Osteoblast (primary cell): ENCODE measurements at regions not wholly inside any gene's neighbourhood (a gene's known extent, or its start where the extent isn't known, plus 50 kb on each side); places are given as distances from the start of the nearest gene placed in this dataset.

Source experiments
- DNase-seq: peaks from one replicate; pipeline ENCODE4 v3.0.0; 2011; ENCODE audit warnings: low spot score, mixed read lengths; ENCODE audit not compliant: insufficient read length; ENCODE audit errors: missing footprints
- H2AFZ ChIP-seq: 2 replicates; pipeline ENCODE4 v1.6.0; 2011; ENCODE audit warnings: mild to moderate bottlenecking, low read length
- H3K27ac ChIP-seq: 2 replicates; pipeline ENCODE4 v1.5.1; 2011; ENCODE audit warnings: mild to moderate bottlenecking, low read depth, low read length, moderate library complexity
- H3K27me3 ChIP-seq: 2 replicates; pipeline ENCODE4 v1.6.0; 2012; ENCODE audit warnings: mild to moderate bottlenecking, control low read depth, inconsistent platforms, low read length, moderate library complexity; ENCODE audit not compliant: insufficient read depth
- H3K36me3 ChIP-seq: 2 replicates; pipeline ENCODE4 v1.5.1; 2011; ENCODE audit warnings: mild to moderate bottlenecking, low read length, control low read depth, moderate library complexity; ENCODE audit not compliant: insufficient read depth
- H3K4me1 ChIP-seq: 2 replicates; pipeline ENCODE4 v1.5.1; 2011; ENCODE audit warnings: mild to moderate bottlenecking, low read length, control low read depth, moderate library complexity; ENCODE audit not compliant: insufficient read depth
- H3K4me2 ChIP-seq: 2 replicates; pipeline ENCODE4 v1.6.0; 2011; ENCODE audit warnings: mild to moderate bottlenecking, low read length; ENCODE audit not compliant: insufficient read depth
- H3K4me3 ChIP-seq: fragments of 200-600 bp; sonication (generic); 3 replicates; pipeline ENCODE4 v1.5.1; 2012; ENCODE audit warnings: mild to moderate bottlenecking, low read length, inconsistent platforms; ENCODE audit not compliant: insufficient read depth
- H3K79me2 ChIP-seq: 2 replicates; pipeline ENCODE4 v1.6.0; 2012; ENCODE audit warnings: mild to moderate bottlenecking, low read length, control low read depth, inconsistent platforms; ENCODE audit not compliant: insufficient read depth
- H3K9me3 ChIP-seq: 2 replicates; pipeline ENCODE4 v1.5.1; 2011; ENCODE audit warnings: low read depth, low read length, control low read depth
- H4K20me1 ChIP-seq: 2 replicates; pipeline ENCODE4 v1.6.0; 2012; ENCODE audit warnings: mild to moderate bottlenecking, low read length, control low read depth; ENCODE audit not compliant: insufficient read depth
- CTCF ChIP-seq: IDR thresholded peaks from 2 replicates; pipeline ENCODE4 v1.5.1; 2011; ENCODE audit warnings: mild to moderate bottlenecking, low read depth, low read length, moderate library complexity; ENCODE audit errors: extremely low read depth

- H3K36me3 ChIP-seq = no peaks in the 10 kb centered on the region
- no peak overlapping the region for H3K27ac ChIP-seq
- H3K4me2 ChIP-seq = no peak overlapping the region
- peaks cover 2% of the 10 kb centered on the region for H3K9me3 ChIP-seq
- no peaks in the 10 kb centered on the region for H3K27me3 ChIP-seq
- H3K79me2 ChIP-seq = no peaks in the 10 kb centered on the region
- H3K4me3 ChIP-seq = no peak overlapping the region
- H3K4me1 ChIP-seq = no peaks in the 10 kb centered on the region
- H4K20me1 ChIP-seq = no peaks in the 10 kb centered on the region
- H2AFZ ChIP-seq = no peak overlapping the region
- no peak for TF ChIP-seq CTCF
- no peak for DNase-seq
Measured at GRCh38 chr11:80424012-80424695, 983.3 kb upstream of the TENM4 start.

GRCh38 chr11:80420374-80420773, 979.5 kb upstream of the TENM4 start:
- H3K9me3 ChIP-seq = peaks cover 2% of the 10 kb centered on the region
- H3K4me1 ChIP-seq = no peaks in the 10 kb centered on the region
- no peak overlapping the region for H2AFZ ChIP-seq
- H3K4me2 ChIP-seq = no peak overlapping the region
- no peaks in the 10 kb centered on the region for H4K20me1 ChIP-seq
- no peaks in the 10 kb centered on the region for H3K27me3 ChIP-seq
- H3K79me2 ChIP-seq = no peaks in the 10 kb centered on the region
- DNase-seq = no peak
- no peak overlapping the region for H3K27ac ChIP-seq
- H3K4me3 ChIP-seq = no peak overlapping the region
- TF ChIP-seq CTCF = no peak
- no peaks in the 10 kb centered on the region for H3K36me3 ChIP-seq

GRCh38 chr11:80417681-80418080, 976.9 kb upstream of the TENM4 start:
- H3K4me1 ChIP-seq = no peaks in the 10 kb centered on the region
- no peaks in the 10 kb centered on the region for H3K27me3 ChIP-seq
- no peak overlapping the region for H2AFZ ChIP-seq
- H3K79me2 ChIP-seq = no peaks in the 10 kb centered on the region
- H3K27ac ChIP-seq = no peak overlapping the region
- no peaks in the 10 kb centered on the region for H3K9me3 ChIP-seq
- no peaks in the 10 kb centered on the region for H3K36me3 ChIP-seq
- H3K4me2 ChIP-seq = no peak overlapping the region
- TF ChIP-seq CTCF = no peak
- no peak overlapping the region for H3K4me3 ChIP-seq
- no peaks in the 10 kb centered on the region for H4K20me1 ChIP-seq
- DNase-seq = no peak

- no peak overlapping the region for H3K27ac ChIP-seq
- no peak overlapping the region for H3K4me3 ChIP-seq
- H3K27me3 ChIP-seq = no peaks in the 10 kb centered on the region
- H4K20me1 ChIP-seq = no peaks in the 10 kb centered on the region
- no peaks in the 10 kb centered on the region for H3K4me1 ChIP-seq
- no peaks in the 10 kb centered on the region for H3K79me2 ChIP-seq
- H3K9me3 ChIP-seq = no peaks in the 10 kb centered on the region
- no peak overlapping the region for H3K4me2 ChIP-seq
- no peaks in the 10 kb centered on the region for H3K36me3 ChIP-seq
- no peak for DNase-seq
- TF ChIP-seq CTCF = no peak
- no peak overlapping the region for H2AFZ ChIP-seq
Measured at GRCh38 chr11:80415580-80415979, 974.8 kb upstream of the TENM4 start.
